Skeletal muscle tissue (tissue), 3 donors: ENCODE measurements at regions not wholly inside any gene's neighbourhood (a gene's known extent, or its start where the extent isn't known, plus 50 kb on each side); places are given as distances from the start of the nearest gene placed in this dataset.

Experiments used
- H3K27ac ChIP-seq: one replicate; pipeline ENCODE4 v1.7.0; 2013; ENCODE audit warnings: mild to moderate bottlenecking, low read depth, low read length, inconsistent platforms
- H3K27me3 ChIP-seq, 3 donors: one replicate each; pipeline ENCODE4 v1.7.0; 2013; ENCODE audit warnings: low read length in 3 of 3; ENCODE audit not compliant: control insufficient read depth in 3 of 3, insufficient read depth in 3 of 3
- H3K36me3 ChIP-seq, 3 donors: one replicate each; pipeline ENCODE4 v1.7.0; 2013; ENCODE audit warnings: low read length in 3 of 3; ENCODE audit not compliant: control insufficient read depth in 3 of 3, insufficient read depth in 3 of 3
- H3K4me1 ChIP-seq, 3 donors: one replicate each; pipeline ENCODE4 v1.7.0; 2013; ENCODE audit warnings: low read length in 3 of 3, mild to moderate bottlenecking in 3 of 3; ENCODE audit not compliant: control insufficient read depth in 3 of 3, insufficient read depth in 3 of 3
- H3K4me3 ChIP-seq, 3 donors: one replicate each; pipeline ENCODE4 v1.7.0; 2013; ENCODE audit warnings: low read length in 3 of 3
- H3K9ac ChIP-seq, 3 donors: one replicate each; pipeline ENCODE4 v1.7.0; 2013; ENCODE audit warnings: low read length in 3 of 3, mild to moderate bottlenecking in 3 of 3, moderate library complexity in 2 of 3, low read depth in 1 of 3
- H3K9me3 ChIP-seq, 3 donors: one replicate each; pipeline ENCODE4 v1.7.0; 2013; ENCODE audit warnings: low read length in 3 of 3; ENCODE audit not compliant: control insufficient read depth in 3 of 3
- donor health status: Osteomylitis.

DNA sequence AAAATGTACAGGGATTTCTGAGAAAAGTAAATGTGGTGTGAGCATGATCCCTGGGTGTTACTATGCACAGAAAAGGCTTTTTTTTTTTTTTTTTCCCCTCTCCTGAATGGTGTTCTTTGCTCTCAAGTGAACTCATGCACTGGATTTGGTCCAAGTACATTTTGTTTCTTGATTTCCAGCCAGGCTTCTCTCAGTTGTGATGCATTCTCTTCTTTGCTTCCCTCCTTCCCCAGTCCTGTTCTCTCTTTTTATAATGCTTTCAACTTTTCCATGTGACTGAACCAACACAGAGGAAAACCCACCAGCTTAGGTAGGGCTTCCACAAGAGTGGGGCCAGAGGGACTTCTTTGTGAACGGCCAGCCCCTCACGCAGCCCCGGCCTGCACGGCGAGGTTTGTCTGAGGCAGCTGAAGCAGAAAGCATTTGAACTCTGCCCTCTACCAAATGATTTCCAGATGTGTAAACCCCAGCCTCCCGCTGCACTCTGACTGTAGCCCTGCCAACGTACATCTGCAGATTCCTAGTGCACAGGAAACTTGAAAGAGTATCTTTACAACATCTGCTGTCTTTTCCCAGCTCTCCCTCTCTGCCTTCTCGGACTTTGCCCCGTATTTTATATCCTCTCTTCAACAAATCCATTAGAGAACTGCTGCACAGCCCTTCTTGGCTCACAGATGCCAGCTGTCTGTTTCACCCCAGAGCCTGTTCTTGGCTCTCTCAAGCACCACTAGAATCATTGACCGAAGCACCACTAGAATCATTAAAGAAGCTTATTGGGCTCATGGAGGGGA is 71.8 kb upstream of the CD180 start:
- peak overlapping the region in 2 of 3 donors; percentile 38 to 41 for H3K4me3 ChIP-seq
- peak overlapping the region in 2 of 3 donors; percentile 36 to 44 for H3K9ac ChIP-seq
- no peaks in the 10 kb centered on the region for H3K36me3 ChIP-seq
- no peaks in the 10 kb centered on the region for H3K27me3 ChIP-seq
- H3K27ac ChIP-seq, result peak overlapping the region; percentile 63
- H3K9me3 ChIP-seq, result no peaks in the 10 kb centered on the region
- H3K4me1 ChIP-seq, result peaks cover 23 to 25% (median 24%) of the 10 kb centered on the region in 3 donors

DNA sequence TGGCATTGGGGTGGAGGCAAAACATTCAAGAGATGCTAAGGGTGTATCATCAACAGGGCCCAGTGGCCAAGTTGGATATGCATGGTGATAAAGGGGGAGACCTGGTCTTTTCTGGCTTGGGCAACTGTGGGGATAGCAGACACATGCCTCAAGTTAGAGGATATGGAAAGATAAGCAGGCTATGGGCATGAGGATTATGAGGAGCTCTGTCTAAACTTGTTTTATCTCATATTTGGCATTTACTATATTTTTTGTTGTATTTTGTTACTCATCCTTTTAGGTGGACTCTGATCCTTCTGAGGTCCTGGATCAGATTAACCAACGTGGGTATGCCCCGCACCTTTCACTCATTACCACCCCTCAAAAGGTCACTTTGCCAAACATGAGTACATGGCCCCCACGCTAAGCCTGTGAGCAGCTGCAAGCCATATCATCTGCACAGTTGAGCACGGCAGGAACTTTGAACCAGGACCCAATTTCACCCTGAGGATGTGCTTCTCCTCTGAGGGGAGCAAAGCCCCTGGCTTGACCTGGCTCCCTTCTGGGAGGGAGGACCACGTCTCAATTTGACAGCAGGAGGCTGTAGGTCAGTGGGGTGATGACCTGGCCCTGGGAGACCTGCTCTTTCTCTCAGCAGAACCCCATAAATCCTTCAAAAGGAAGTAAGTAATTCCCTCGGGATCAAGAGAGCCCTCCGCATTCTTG is 71.1 kb upstream of the CD180 start:
- Histone ChIP-seq H3K4me1 (peaks cover 23 to 25% (median 24%) of the 10 kb centered on the region in 3 donors), H3K4me3 (peak overlapping the region in 1 of 3 donors; percentile 24), H3K9ac (peak overlapping the region in 1 of 3 donors; percentile 24)

DNA sequence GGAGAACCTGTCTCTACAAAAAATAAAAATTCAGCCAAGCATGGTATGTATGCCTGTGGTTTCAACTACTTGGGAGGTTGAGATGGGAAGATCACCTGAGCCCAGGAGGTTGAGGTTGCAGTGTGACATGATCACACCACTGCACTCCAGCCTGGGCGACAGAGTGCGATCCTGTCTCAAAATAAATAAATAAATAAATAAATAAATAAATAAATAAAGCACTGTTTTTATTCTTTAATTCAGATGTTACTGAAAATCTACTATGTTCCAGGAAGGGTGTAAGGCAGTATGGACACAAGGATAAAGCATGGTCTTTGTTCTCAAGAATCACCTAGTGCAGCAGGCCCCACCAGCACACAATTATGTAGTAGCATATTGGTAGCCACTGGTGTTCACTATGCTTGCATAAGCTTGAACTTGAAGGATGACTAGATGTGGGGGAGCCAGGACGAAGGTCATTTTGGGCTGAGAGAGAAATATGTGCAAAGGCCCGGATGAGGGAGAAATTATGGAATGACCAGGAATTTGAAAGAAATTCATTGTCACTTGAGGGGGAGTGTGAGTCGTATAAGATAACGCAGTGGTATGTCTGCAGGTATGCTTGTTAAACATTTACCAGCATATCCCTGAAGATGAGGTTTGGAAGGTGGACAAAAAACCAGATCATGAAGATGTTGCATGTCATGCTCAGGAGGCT is 70.2 kb upstream of the CD180 start:
- no peaks in the 10 kb centered on the region for H3K27me3 ChIP-seq
- no peak overlapping the region for H3K27ac ChIP-seq
- H3K9ac ChIP-seq, result no peak overlapping the region
- no peaks in the 10 kb centered on the region for H3K9me3 ChIP-seq
- H3K4me3 ChIP-seq, result no peak overlapping the region
- H3K4me1 ChIP-seq, result peaks cover 23 to 25% (median 24%) of the 10 kb centered on the region in 3 donors
- no peaks in the 10 kb centered on the region for H3K36me3 ChIP-seq

More for the DNA sequence above, 71.1 kb upstream of the CD180 start:
- Histone ChIP-seq H3K36me3 (no peaks in the 10 kb centered on the region), H3K27me3 (no peaks in the 10 kb centered on the region), H3K27ac (peak overlapping the region; percentile 63), H3K9me3 (no peaks in the 10 kb centered on the region)

DNA sequence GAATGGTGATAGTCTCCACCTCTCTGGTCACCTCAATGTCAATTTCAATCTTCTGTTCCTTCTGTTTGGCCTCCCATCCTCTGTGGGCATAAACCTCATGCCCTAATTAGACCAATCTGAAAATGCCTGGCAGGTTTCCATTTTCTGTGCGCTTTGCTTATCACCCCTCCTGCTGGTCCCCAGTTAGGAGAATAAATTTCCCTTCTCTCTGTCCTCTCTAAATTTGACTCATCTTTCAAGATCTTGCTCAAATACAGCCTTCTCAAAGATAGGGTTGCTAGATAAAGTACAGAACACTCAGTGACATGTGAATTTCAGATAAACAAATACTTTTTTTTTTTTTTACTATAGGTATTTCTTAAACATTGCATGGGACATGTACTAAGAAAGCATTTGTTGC is 69.4 kb upstream of the CD180 start:
- Histone ChIP-seq H3K27me3 (no peaks in the 10 kb centered on the region), H3K9ac (no peak overlapping the region), H3K27ac (no peak overlapping the region), H3K9me3 (no peaks in the 10 kb centered on the region), H3K4me1 (peaks cover 23 to 25% (median 24%) of the 10 kb centered on the region in 3 donors), H3K4me3 (no peak overlapping the region), H3K36me3 (no peaks in the 10 kb centered on the region)

DNA sequence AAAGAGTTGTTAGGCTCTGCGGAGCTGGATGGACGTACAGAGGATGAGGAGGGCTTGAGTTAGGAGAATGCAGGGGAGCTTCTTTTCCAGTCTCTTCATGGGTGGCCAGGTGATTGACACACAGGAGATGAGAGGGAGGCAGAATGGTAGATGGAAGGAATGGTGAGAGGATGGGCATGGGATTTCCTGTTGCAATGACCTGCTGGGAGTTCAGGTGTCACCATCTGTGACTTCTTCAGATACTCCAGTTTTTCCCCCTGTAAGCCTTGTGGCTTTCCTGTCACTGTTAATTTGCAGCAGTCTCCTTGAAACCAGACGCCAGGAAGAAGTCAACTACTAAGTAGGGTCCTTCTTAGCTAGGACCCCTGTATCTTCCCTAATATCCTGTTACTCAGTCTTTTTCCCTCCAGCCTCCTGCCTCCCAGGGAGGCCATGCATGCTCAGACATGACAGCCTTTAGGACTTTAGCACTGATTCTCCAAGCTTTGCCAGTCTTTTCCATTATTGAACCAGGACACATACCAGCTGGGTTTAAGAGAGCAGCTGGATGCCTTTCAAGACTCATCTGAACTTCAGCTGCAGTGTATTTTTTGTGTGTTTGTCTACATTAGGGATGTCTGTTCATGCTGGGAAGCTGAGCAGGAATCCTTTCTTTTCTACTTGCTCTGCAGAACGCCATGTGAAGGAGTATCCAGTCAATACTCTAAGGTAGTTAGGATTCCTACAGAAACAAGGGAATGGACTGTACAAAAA is 67.2 kb upstream of the CD180 start:
- Histone ChIP-seq H3K9ac (no peak overlapping the region), H3K27ac (no peak overlapping the region), H3K4me1 (peaks cover 15 to 17% (median 16%) of the 10 kb centered on the region in 3 donors), H3K9me3 (no peaks in the 10 kb centered on the region), H3K36me3 (no peaks in the 10 kb centered on the region), H3K27me3 (no peaks in the 10 kb centered on the region), H3K4me3 (no peak overlapping the region)

DNA sequence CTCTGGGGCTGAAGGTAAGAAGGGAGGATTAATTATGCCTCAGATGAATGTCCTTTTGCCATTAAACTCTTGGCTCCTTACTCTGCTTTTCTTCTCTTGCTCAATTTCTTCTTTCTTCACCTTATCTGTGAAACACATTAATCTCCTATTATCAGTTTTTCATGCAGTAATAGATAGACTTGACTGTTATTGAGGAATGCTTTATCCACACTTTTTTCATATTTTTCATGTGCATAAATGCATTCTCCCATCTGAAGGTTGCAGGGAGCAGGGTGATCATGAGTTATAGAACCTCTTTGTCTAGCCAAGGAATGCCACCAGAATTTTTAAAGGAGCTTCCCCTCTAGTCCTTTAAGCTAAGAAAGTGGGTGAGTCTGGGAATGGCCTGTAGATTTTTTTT is 66.4 kb upstream of the CD180 start:
- Histone ChIP-seq H3K27ac (no peak overlapping the region), H3K4me1 (peaks cover 7 to 8% (median 8%) of the 10 kb centered on the region in 3 donors), H3K9ac (no peak overlapping the region), H3K9me3 (no peaks in the 10 kb centered on the region), H3K36me3 (no peaks in the 10 kb centered on the region), H3K4me3 (no peak overlapping the region), H3K27me3 (no peaks in the 10 kb centered on the region)

DNA sequence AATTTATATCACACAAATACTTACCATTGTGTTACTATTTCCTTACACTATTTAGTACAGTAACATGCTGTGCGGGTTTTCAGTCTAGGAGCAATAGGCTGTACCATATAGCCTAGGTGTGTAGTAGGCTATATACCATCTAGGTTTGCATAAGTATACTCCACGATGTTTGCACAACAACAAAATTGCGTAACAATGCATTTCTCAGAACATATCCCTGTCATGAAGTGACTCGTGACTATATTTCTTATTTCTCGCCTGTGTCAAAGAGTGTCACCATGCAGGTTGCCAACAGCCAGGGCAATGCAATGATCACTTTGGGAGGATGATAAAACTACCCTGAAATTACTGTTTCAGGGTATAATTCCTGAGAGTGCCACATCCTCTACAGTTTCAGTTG is 65.6 kb upstream of the CD180 start:
- H3K9me3 ChIP-seq, result no peaks in the 10 kb centered on the region
- no peaks in the 10 kb centered on the region for H3K36me3 ChIP-seq
- no peaks in the 10 kb centered on the region for H3K27me3 ChIP-seq
- no peak overlapping the region for H3K27ac ChIP-seq
- H3K4me1 ChIP-seq, result peaks cover under 1 to 1% (median under 1%) of the 10 kb centered on the region in 3 donors
- no peak overlapping the region for H3K9ac ChIP-seq
- no peak overlapping the region for H3K4me3 ChIP-seq

DNA sequence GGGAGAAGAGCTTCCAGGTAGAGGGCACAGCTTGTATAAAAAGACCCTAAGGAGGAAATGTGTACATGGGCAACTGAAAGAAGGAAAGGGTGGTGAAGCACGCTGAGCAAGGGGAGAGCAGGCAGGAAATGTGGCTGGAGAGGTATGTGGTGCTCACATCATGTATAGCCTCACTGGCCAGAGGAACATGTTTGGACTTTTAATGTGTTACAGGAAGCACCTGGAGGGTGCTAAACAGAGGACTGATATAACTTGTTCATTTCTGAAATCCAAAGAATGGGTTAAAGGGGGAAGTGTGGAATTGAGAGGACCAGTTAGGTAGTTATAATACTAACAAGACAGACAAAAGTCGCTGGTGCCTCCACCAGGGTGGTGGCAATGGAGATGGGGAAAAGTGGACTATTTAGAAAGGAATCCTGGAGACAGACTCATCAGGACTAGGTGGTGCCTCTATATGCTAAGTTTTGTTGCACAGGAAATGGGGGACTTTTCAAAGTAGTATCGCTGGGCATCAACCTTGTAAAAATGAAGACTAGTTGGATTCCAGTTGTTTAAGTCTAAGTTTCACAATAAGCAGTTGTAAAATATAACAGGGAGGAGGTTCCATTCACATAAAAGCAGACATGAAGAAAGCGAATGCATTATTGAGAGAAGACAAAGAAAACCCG is 63.1 kb upstream of the CD180 start:
- Histone ChIP-seq H3K27ac (no peak overlapping the region), H3K4me3 (no peak overlapping the region), H3K36me3 (no peaks in the 10 kb centered on the region), H3K9ac (no peak overlapping the region), H3K27me3 (no peaks in the 10 kb centered on the region), H3K9me3 (no peaks in the 10 kb centered on the region), H3K4me1 (no peaks in the 10 kb centered on the region)

DNA sequence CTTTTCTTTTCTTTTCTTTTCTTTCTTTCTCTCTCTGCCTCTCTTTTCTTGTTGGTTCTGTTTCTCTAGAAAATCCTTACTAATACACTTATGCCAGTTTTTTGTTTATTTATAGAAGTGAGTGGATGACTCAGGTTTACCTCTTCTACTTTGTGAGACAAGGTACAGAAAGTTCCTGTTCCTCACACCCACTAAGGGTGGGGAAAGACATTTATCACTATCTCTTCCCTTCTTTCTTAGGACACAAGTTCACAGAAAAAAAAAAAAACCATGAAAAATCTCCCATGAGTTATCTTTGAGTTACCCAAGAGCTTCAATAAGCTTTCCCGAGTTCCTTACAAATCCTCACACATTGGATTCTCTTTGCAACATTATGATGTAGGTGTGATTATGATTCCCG is 60.9 kb upstream of the CD180 start:
- H3K27ac ChIP-seq, result no peak overlapping the region

More for the DNA sequence above, 60.9 kb upstream of the CD180 start:
- Histone ChIP-seq H3K9ac (no peak overlapping the region), H3K4me1 (no peaks in the 10 kb centered on the region), H3K27me3 (no peaks in the 10 kb centered on the region), H3K36me3 (no peaks in the 10 kb centered on the region), H3K9me3 (no peaks in the 10 kb centered on the region), H3K4me3 (no peak overlapping the region)
